Endothelial cell of umbilical vein (primary cell): ENCODE measurements at regions not wholly inside any gene's neighbourhood (a gene's known extent, or its start where the extent isn't known, plus 50 kb on each side); places are given as distances from the start of the nearest gene placed in this dataset.

Experiments
- BruUV-seq: library from RNA; stranded (reverse); fragments of 400-500 nt; replicated peaks from 2 replicates; lab custom pipeline; 2021; lab: Mats Ljungman, UMichigan
- CTCF ChIA-PET: fragments of 300-600, 350-600 bp; sonication (Branson Sonifier 250); formaldehyde crosslinking; loops from one replicate; lab custom pipeline; 2021; ENCODE audit warnings: antibody characterized with exemption, inconsistent platforms; lab: Charles Lee
- POLR2A ChIA-PET: fragments of 300-600, 350-600 bp; sonication (Branson Sonifier 250); formaldehyde crosslinking; loops from one replicate; lab custom pipeline; 2021; ENCODE audit warnings: antibody characterized with exemption, inconsistent platforms; lab: Charles Lee
- DNase-seq: peaks from one replicate; pipeline ENCODE4 v3.0.0-alpha.2; 2011; ENCODE audit warnings: low read depth, low spot score
- FAIRE-seq: peaks from 2 replicates; lab custom pipeline; 2011; peaks lifted over from hg19 to GRCh38; lab: Jason Lieb, UNC
- H2AFZ ChIP-seq: 2 replicates; pipeline ENCODE4 v1.6.0; 2012; ENCODE audit warnings: low read depth, low read length, control low read depth, inconsistent platforms
- H3K27ac ChIP-seq: 2 replicates; pipeline ENCODE4 v1.5.1; 2011; ENCODE audit warnings: low read depth, mild to moderate bottlenecking, control low read depth, low read length, moderate library complexity; ENCODE audit not compliant: insufficient read depth
- H3K27me3 ChIP-seq, 2 experiments: 2 replicates each; pipeline versions ENCODE4 v1.6.0 to v1.6.1; 2011; ENCODE audit warnings: low read length in 2 of 2, mixed read lengths in 1 of 2; ENCODE audit not compliant: control insufficient read depth in 2 of 2, insufficient read depth in 2 of 2
- H3K36me3 ChIP-seq, 2 experiments: 2 replicates in 1 of 2; 3 replicates in 1 of 2; pipeline ENCODE4 v1.5.1; 2011; ENCODE audit warnings: low read length in 2 of 2, mild to moderate bottlenecking in 1 of 2, moderate library complexity in 1 of 2; ENCODE audit not compliant: control insufficient read depth in 2 of 2, insufficient read depth in 2 of 2; ENCODE audit errors: extremely low read depth in 1 of 2
- H3K4me1 ChIP-seq: 3 replicates; pipeline ENCODE4 v1.5.1; 2011; ENCODE audit warnings: mild to moderate bottlenecking, low read length; ENCODE audit not compliant: control insufficient read depth, insufficient read depth; ENCODE audit errors: extremely low read depth
- H3K4me2 ChIP-seq: 2 replicates; pipeline ENCODE4 v1.6.1; 2011; ENCODE audit warnings: low read length, control low read depth, mixed read lengths; ENCODE audit not compliant: insufficient read depth
- H3K4me3 ChIP-seq, 3 experiments: fragments of 200-600 bp in 1 of 3; sonication (generic), shearing (Covaris generic) in 1 of 3; replicated peaks in 1 of 3; 2 replicates each; pipeline ENCODE4 v1.5.1; 2011 to 2016; ENCODE audit warnings: control low read depth in 3 of 3, low read length in 3 of 3, mild to moderate bottlenecking in 2 of 3, inconsistent platforms in 1 of 3, low read depth in 1 of 3, moderate library complexity in 1 of 3; ENCODE audit not compliant: insufficient read depth in 1 of 3
- H3K79me2 ChIP-seq: 2 replicates; pipeline ENCODE4 v1.6.0; 2012; ENCODE audit warnings: low read length, inconsistent platforms; ENCODE audit not compliant: control insufficient read depth, insufficient read depth
- H3K9ac ChIP-seq: replicated peaks from 2 replicates; pipeline ENCODE3; 2011; ENCODE audit warnings: low read length, control low read depth; ENCODE audit not compliant: insufficient read depth; ENCODE audit errors: extremely low read depth
- H3K9me1 ChIP-seq: replicated peaks from 3 replicates; pipeline ENCODE4 v1.6.0; 2011; ENCODE audit warnings: mild to moderate bottlenecking, low read length; ENCODE audit not compliant: control insufficient read depth, insufficient read depth; ENCODE audit errors: extremely low read depth
- H3K9me3 ChIP-seq: replicated peaks from 2 replicates; pipeline ENCODE4 v1.5.1; 2012; ENCODE audit warnings: low read length, inconsistent platforms; ENCODE audit not compliant: control insufficient read depth, insufficient read depth
- H4K20me1 ChIP-seq: replicated peaks from 2 replicates; pipeline ENCODE3; 2011; ENCODE audit warnings: mild to moderate bottlenecking, low read length; ENCODE audit not compliant: control insufficient read depth, insufficient read depth; ENCODE audit errors: extremely low read depth
- CTCF ChIP-seq, 2 donors: IDR thresholded peaks; 1 replicate in 1 of 2; 2 replicates in 1 of 2; pipeline ENCODE4 v1.5.1; 2011; ENCODE audit warnings: low read length in 2 of 2, mild to moderate bottlenecking in 2 of 2, moderate library complexity in 2 of 2, control low read depth in 1 of 2, inconsistent platforms in 1 of 2, low read depth in 1 of 2; ENCODE audit not compliant: insufficient read depth in 1 of 2; ENCODE audit errors: extremely low read depth in 1 of 2
- EZH2 ChIP-seq: IDR thresholded peaks from 2 replicates; pipeline ENCODE4 v1.6.1; 2012; ENCODE audit warnings: borderline replicate concordance, low read depth, mild to moderate bottlenecking, moderate library complexity, low read length, inconsistent platforms; ENCODE audit not compliant: severe bottlenecking
- FOS ChIP-seq: IDR thresholded peaks from 2 replicates; pipeline ENCODE4 v1.6.1; 2011; ENCODE audit warnings: mild to moderate bottlenecking, low read length, moderate library complexity, borderline replicate concordance; ENCODE audit not compliant: insufficient read depth
- GATA2 ChIP-seq: IDR thresholded peaks from 2 replicates; pipeline ENCODE4 v1.7.0; 2011; ENCODE audit warnings: low read depth, mild to moderate bottlenecking, moderate library complexity, mixed read lengths, low read length; ENCODE audit not compliant: insufficient read length, insufficient read depth
- JUN ChIP-seq: IDR thresholded peaks from 2 replicates; pipeline ENCODE4 v1.6.1; 2011; ENCODE audit warnings: borderline replicate concordance, low read depth; ENCODE audit not compliant: insufficient read length, insufficient read depth
- MYC ChIP-seq: IDR thresholded peaks from one replicate; pipeline ENCODE4 v1.6.1; 2011; ENCODE audit warnings: mild to moderate bottlenecking, low read depth, low read length
- POLR2A ChIP-seq: IDR thresholded peaks from 2 replicates; pipeline ENCODE4 v1.6.1; 2012; ENCODE audit warnings: low read depth, mild to moderate bottlenecking, control low read depth, low read length
- POLR2AphosphoS5 ChIP-seq: IDR thresholded peaks from 2 replicates; pipeline ENCODE4 v1.6.1; 2012; ENCODE audit warnings: low read depth, mild to moderate bottlenecking, control low read depth, low read length, moderate library complexity; ENCODE audit not compliant: insufficient read depth
- dilution Hi-C: fragments of 300-500 bp; cut with MboI; formaldehyde crosslinking; loops from one replicate; pipeline ENCODE4 v1.15.0; 2019; ENCODE audit warnings: low sequenced_read_pairs; ENCODE audit not compliant: extremely low pct_ligation_motif_present
- intact Hi-C: fragments of 100-400 bp; cut with micrococcal nuclease; formaldehyde crosslinking; loops from one replicate; pipeline ENCODE4 v1.10.0; 2022
- TF ChIP-seq, protein P1 (sequence below): IDR thresholded peaks from 2 replicates; pipeline ENCODE4 v1.6.1; 2011; ENCODE audit not compliant: insufficient read depth, insufficient read length

GRCh38 chrX:113059714-113060113, 219.1 kb upstream of the AMOT start:
- no peak for FAIRE-seq
- H3K9ac ChIP-seq = no peak overlapping the region
- H4K20me1 ChIP-seq = no peaks in the 10 kb centered on the region
- no TSS peak for BruUV-seq
- TF ChIP-seq FOS (no peak), GATA2 (no peak), EZH2 (no peak), JUN (no peak), CTCF (IDR thresholded peaks at IDR 0.05; ENCODE audit: extremely low read depth in 1 of 2, insufficient read depth in 1 of 2, low read depth in 1 of 2, low read length in 2 of 2) (no peak), POLR2AphosphoS5 (no peak), POLR2A (no peak), MYC (no peak)
- TF ChIP-seq, protein P1, sequence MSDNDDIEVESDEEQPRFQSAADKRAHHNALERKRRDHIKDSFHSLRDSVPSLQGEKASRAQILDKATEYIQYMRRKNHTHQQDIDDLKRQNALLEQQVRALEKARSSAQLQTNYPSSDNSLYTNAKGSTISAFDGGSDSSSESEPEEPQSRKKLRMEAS = no peak
- intact Hi-C loops = no loop called here
- CTCF ChIA-PET = no interaction called here
- H3K79me2 ChIP-seq = no peaks in the 10 kb centered on the region
- no peaks in the 10 kb centered on the region for H3K9me3 ChIP-seq
- no peaks in the 10 kb centered on the region for H3K27me3 ChIP-seq
- no peak overlapping the region for H3K27ac ChIP-seq
- POLR2A ChIA-PET = no interaction called here
- DNase-seq = no peak
- no peaks in the 10 kb centered on the region for H3K4me1 ChIP-seq
- H3K36me3 ChIP-seq = no peaks in the 10 kb centered on the region
- H3K4me3 ChIP-seq = no peak overlapping the region
- H2AFZ ChIP-seq = no peak overlapping the region
- dilution Hi-C loops = no loop called here
- no peak overlapping the region for H3K4me2 ChIP-seq
- H3K9me1 ChIP-seq = no peaks in the 10 kb centered on the region
